Mesenchymal stem cell (in vitro differentiated cells and primary cell): ENCODE measurements at regions not wholly inside any gene's neighbourhood (a gene's known extent, or its start where the extent isn't known, plus 50 kb on each side); places are given as distances from the start of the nearest gene placed in this dataset.

Experiments
- DNase-seq: peaks from one replicate; pipeline ENCODE4 v3.0.0-alpha.2; 2013
- H2AFZ ChIP-seq: one replicate; pipeline ENCODE4 v1.6.1; 2013; ENCODE audit warnings: low read depth, mild to moderate bottlenecking, control low read depth, inconsistent platforms, low read length, moderate library complexity
- H2AK5ac ChIP-seq: 2 replicates; pipeline ENCODE4 v1.6.1; 2013; ENCODE audit warnings: low read length, moderate library complexity, mild to moderate bottlenecking, inconsistent platforms; ENCODE audit not compliant: severe bottlenecking
- H2BK120ac ChIP-seq: one replicate; pipeline ENCODE4 v1.6.1; 2013; ENCODE audit warnings: low read depth, mild to moderate bottlenecking, inconsistent platforms, low read length, moderate library complexity
- H2BK12ac ChIP-seq, 2 experiments: one replicate each; pipeline ENCODE4 v1.6.1; 2013; ENCODE audit warnings: inconsistent platforms in 2 of 2, low read length in 2 of 2, mild to moderate bottlenecking in 2 of 2, moderate library complexity in 2 of 2, control low read depth in 1 of 2
- H2BK15ac ChIP-seq: one replicate; pipeline ENCODE4 v1.6.1; 2013; ENCODE audit warnings: mild to moderate bottlenecking, low read depth, inconsistent platforms; ENCODE audit not compliant: poor library complexity, severe bottlenecking
- H2BK5ac ChIP-seq: 2 replicates; pipeline ENCODE4 v1.6.1; 2013; ENCODE audit warnings: low read depth, mild to moderate bottlenecking, low read length, control low read depth, inconsistent platforms; ENCODE audit not compliant: poor library complexity, severe bottlenecking
- H3K14ac ChIP-seq, 2 experiments: one replicate each; pipeline ENCODE4 v1.6.1; 2013; ENCODE audit warnings: inconsistent platforms in 2 of 2, low read length in 2 of 2, control low read depth in 1 of 2, mild to moderate bottlenecking in 1 of 2, moderate library complexity in 1 of 2
- H3K18ac ChIP-seq, 2 experiments: one replicate each; pipeline ENCODE4 v1.6.1; 2013; ENCODE audit warnings: inconsistent platforms in 2 of 2, low read length in 2 of 2, control low read depth in 1 of 2, low read depth in 1 of 2, mild to moderate bottlenecking in 1 of 2
- H3K23ac ChIP-seq, 2 experiments: one replicate each; pipeline ENCODE4 v1.6.1; 2013; ENCODE audit warnings: inconsistent platforms in 2 of 2, low read length in 2 of 2, mild to moderate bottlenecking in 2 of 2, moderate library complexity in 2 of 2, control low read depth in 1 of 2
- H3K27ac ChIP-seq: 2 replicates; pipeline ENCODE4 v1.5.1; 2013; ENCODE audit warnings: mild to moderate bottlenecking, moderate library complexity, low read length, control low read depth, inconsistent platforms; ENCODE audit not compliant: poor library complexity, severe bottlenecking
- H3K27me3 ChIP-seq, 2 experiments: 2 replicates each; pipeline versions ENCODE4 v1.6.1 to v1.7.0; 2013; ENCODE audit warnings: low read length in 2 of 2, mild to moderate bottlenecking in 2 of 2, moderate library complexity in 2 of 2, control low read depth in 1 of 2, inconsistent platforms in 1 of 2; ENCODE audit not compliant: control insufficient read depth in 1 of 2, insufficient read depth in 1 of 2
- H3K36me3 ChIP-seq, 2 experiments: 2 replicates each; pipeline versions ENCODE4 v1.6.1 to v1.7.0; 2013; ENCODE audit warnings: low read length in 2 of 2, control low read depth in 1 of 2, inconsistent platforms in 1 of 2, low read depth in 1 of 2, mild to moderate bottlenecking in 1 of 2; ENCODE audit not compliant: insufficient read depth in 2 of 2, control insufficient read depth in 1 of 2
- H3K4ac ChIP-seq, 2 experiments: one replicate each; pipeline ENCODE4 v1.6.1; 2013; ENCODE audit warnings: inconsistent platforms in 2 of 2, low read length in 2 of 2, mild to moderate bottlenecking in 2 of 2, moderate library complexity in 2 of 2, control low read depth in 1 of 2, low read depth in 1 of 2
- H3K4me1 ChIP-seq: 2 replicates; pipeline ENCODE4 v1.6.1; 2013; ENCODE audit warnings: low read depth, low read length, control low read depth; ENCODE audit not compliant: control insufficient read depth, insufficient read depth
- H3K4me2 ChIP-seq: 2 replicates; pipeline ENCODE4 v1.6.1; 2013; ENCODE audit warnings: low read length, mild to moderate bottlenecking, inconsistent platforms; ENCODE audit not compliant: poor library complexity, severe bottlenecking
- H3K4me3 ChIP-seq, 2 experiments: 2 replicates each; pipeline versions ENCODE4 v1.5.1 to v1.7.0; 2013; ENCODE audit warnings: low read length in 2 of 2, mild to moderate bottlenecking in 2 of 2, control low read depth in 1 of 2, low read depth in 1 of 2; ENCODE audit not compliant: insufficient read depth in 1 of 2
- H3K79me1 ChIP-seq: replicated peaks from 2 replicates; pipeline ENCODE4 v1.6.1; 2013; ENCODE audit warnings: mild to moderate bottlenecking, control low read depth, low read length, inconsistent platforms; ENCODE audit not compliant: poor library complexity, severe bottlenecking
- H3K9ac ChIP-seq: 2 replicates; pipeline ENCODE4 v1.7.0; 2013; ENCODE audit warnings: mild to moderate bottlenecking, low read length, moderate library complexity
- H3K9me3 ChIP-seq: 2 replicates; pipeline ENCODE4 v1.7.0; 2013; ENCODE audit warnings: mild to moderate bottlenecking, low read length; ENCODE audit not compliant: control insufficient read depth
- H4K8ac ChIP-seq: one replicate; pipeline ENCODE4 v1.6.1; 2013; ENCODE audit warnings: inconsistent platforms, mild to moderate bottlenecking, low read length, moderate library complexity
- H4K91ac ChIP-seq: one replicate; pipeline ENCODE4 v1.6.1; 2013; ENCODE audit warnings: mild to moderate bottlenecking, low read length, inconsistent platforms
- WGBS: methylation state at CpG from one replicate; pipeline ENCODE4 v1.1.7; 2013; ENCODE audit warnings: mixed read lengths; 5-methylcytosine and 5-hydroxymethylcytosine counted together

DNA sequence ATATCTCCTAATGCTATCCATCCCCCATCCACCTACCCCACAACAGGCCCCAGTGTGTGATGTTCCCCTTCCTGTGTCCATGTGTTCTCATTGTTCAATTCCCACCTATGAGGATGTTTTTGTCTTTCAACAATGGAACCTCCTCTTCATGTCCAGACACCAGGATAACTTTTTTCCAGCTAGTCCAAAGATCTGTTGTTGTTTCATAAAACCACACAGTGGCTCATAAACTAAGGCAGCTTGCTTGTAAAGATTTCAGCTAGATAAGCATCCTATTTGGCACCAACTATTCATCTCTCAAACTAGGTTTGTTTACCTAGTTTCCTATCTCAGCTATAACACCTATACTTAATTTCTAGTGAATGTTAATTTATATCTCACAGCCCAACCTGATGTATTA, 937.7 kb downstream of the TRIB2 start:
- DNase-seq = no peak
- no peaks in the 10 kb centered on the region for H3K79me1 ChIP-seq
- H3K4me2 ChIP-seq = no peak overlapping the region
- no peak overlapping the region for H4K91ac ChIP-seq
- no peaks in the 10 kb centered on the region for H3K27me3 ChIP-seq
- no peak overlapping the region for H3K23ac ChIP-seq
- no peak overlapping the region for H2BK15ac ChIP-seq
- H3K14ac ChIP-seq = no peak overlapping the region
- no peaks in the 10 kb centered on the region for H3K9me3 ChIP-seq
- no peak overlapping the region for H4K8ac ChIP-seq
- no peak overlapping the region for H2BK5ac ChIP-seq
- no peak overlapping the region for H2BK120ac ChIP-seq
- H2AK5ac ChIP-seq = no peak overlapping the region
- H3K36me3 ChIP-seq = no peaks in the 10 kb centered on the region
- no peak overlapping the region for H3K9ac ChIP-seq
- no peaks in the 10 kb centered on the region for H3K4me1 ChIP-seq
- no peak overlapping the region for H3K4me3 ChIP-seq
- no peak overlapping the region for H3K18ac ChIP-seq
- no peak overlapping the region for H3K27ac ChIP-seq
- no peak overlapping the region for H3K4ac ChIP-seq
- H2AFZ ChIP-seq = no peak overlapping the region
- no peak overlapping the region for H2BK12ac ChIP-seq

DNA sequence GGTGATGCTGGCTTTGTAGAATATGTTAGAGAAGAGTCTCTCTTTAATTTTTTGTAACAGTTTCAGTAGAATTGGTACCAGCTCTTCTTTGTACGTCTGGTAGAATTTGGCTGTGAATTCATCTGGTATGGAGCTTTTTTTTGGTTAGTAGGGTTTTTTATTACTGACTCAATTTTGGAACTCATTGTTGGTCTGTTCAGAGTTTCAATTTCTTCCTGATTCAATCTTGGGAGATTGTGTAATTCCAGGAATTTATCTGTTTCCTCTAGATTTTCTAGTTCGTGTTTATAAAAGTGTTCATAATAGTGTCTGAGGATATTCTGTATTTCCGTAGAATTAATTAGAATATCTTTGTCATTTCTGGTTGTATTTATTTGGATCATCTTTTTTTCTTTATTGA, 943.5 kb downstream of the TRIB2 start:
- H4K91ac ChIP-seq = no peak overlapping the region
- H3K4me1 ChIP-seq = no peaks in the 10 kb centered on the region

DNA sequence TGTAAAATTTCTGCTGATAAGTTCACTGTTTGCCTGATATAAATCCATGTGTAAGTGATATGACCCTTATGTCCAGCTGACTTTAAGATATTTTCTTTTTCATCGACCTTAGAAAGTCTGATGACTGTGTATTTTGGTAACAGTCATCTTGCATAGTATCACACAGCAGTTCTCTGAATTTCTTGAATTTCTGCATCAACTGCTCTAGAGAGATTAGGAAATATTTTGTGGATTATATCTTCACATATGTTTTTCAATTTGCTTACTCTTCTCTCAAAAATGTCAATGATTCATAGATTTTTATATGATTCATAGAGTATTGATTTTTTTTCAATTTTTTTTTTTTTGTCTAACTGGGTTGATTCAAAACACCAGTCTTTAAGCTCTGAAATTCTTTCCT, 945.3 kb downstream of the TRIB2 start:
- no peak overlapping the region for H2BK5ac ChIP-seq
- H3K4ac ChIP-seq = no peak overlapping the region
- no peaks in the 10 kb centered on the region for H3K79me1 ChIP-seq
- H3K9me3 ChIP-seq = peaks cover 13% of the 10 kb centered on the region
- no peak overlapping the region for H3K27ac ChIP-seq
- peak overlapping the region; percentile 56 for H3K9ac ChIP-seq
- no peak overlapping the region for H3K4me3 ChIP-seq
- H3K4me1 ChIP-seq = no peaks in the 10 kb centered on the region
- H4K8ac ChIP-seq = no peak overlapping the region
- H3K23ac ChIP-seq = no peak overlapping the region
- H3K36me3 ChIP-seq = no peaks in the 10 kb centered on the region
- no peak overlapping the region for H3K14ac ChIP-seq
- no peak overlapping the region for H2AFZ ChIP-seq
- WGBS = no CpG with 5 or more reads among the region's 1 CpG
- no peak overlapping the region for H4K91ac ChIP-seq
- H2BK120ac ChIP-seq = no peak overlapping the region
- no peak overlapping the region for H3K18ac ChIP-seq
- no peaks in the 10 kb centered on the region for H3K27me3 ChIP-seq
- H2AK5ac ChIP-seq = no peak overlapping the region
- H3K4me2 ChIP-seq = no peak overlapping the region
- H2BK12ac ChIP-seq = no peak overlapping the region
- H2BK15ac ChIP-seq = no peak overlapping the region
- DNase-seq = no peak

More for the DNA sequence above, 943.5 kb downstream of the TRIB2 start:
- Histone ChIP-seq H3K4me3 (no peak overlapping the region), H2AK5ac (no peak overlapping the region), H3K4ac (no peak overlapping the region), H3K27ac (no peak overlapping the region), H3K18ac (no peak overlapping the region), H2BK120ac (no peak overlapping the region), H3K9ac (peak overlapping the region; percentile 41), H3K9me3 (peaks cover under 1% of the 10 kb centered on the region), H2BK5ac (no peak overlapping the region), H2BK15ac (no peak overlapping the region), H2AFZ (no peak overlapping the region), H3K27me3 (no peaks in the 10 kb centered on the region), H3K36me3 (no peaks in the 10 kb centered on the region), H2BK12ac (no peak overlapping the region), H3K79me1 (no peaks in the 10 kb centered on the region), H3K4me2 (no peak overlapping the region), H3K14ac (no peak overlapping the region), H4K8ac (no peak overlapping the region), H3K23ac (no peak overlapping the region)
- DNase-seq = no peak
- 80% methylated on average over 2 of the region's 3 CpGs for whole genome bisulfite sequencing

DNA sequence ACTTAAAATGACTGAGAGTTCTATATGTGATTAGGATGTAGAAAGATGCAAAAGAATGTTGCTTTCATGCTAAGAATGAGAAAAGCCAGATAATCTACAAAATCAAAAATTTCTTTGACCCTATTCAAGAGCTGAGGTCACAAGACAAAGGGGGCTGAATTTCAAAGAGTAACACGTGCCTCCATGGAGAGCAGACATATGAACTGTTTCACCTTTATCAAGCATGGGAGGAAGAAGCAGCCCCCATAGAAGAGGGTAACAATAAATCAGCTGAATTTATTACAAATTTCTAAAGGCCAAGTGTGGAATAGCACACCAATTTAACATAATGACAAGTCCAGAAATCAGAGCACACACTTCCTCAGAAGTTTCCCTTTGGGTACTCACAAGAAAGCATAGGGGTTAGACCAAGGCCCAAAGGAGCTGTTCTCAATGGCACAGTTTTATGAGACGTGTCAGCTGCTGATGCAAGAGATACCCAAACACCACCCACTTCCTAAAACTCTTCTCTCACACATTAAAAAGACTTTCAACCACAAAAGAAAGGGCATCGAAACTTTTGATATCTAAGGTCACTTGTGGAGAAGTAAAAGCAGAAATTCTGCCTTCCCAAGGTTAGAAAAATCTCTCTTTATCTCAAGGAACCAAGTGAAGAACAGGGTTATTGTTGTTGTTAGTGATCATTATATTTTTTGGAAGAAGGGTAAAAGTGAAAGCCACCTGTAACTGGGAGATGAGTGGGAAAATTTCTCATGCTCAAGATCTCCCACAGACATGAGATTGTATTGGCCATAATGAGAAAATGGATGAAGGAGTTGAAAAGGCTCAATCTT, 950.1 kb downstream of the TRIB2 start:
- H2BK15ac ChIP-seq = no peak overlapping the region
- H2AFZ ChIP-seq = no peak overlapping the region
- no peak overlapping the region for H2BK5ac ChIP-seq
- H3K9me3 ChIP-seq = peaks cover 27% of the 10 kb centered on the region
- DNase-seq = no peak
- no peaks in the 10 kb centered on the region for H3K36me3 ChIP-seq
- no peak overlapping the region for H3K4ac ChIP-seq
- no peak overlapping the region for H2AK5ac ChIP-seq
- H3K4me3 ChIP-seq = no peak overlapping the region
- no peaks in the 10 kb centered on the region for H3K4me1 ChIP-seq
- H3K4me2 ChIP-seq = no peak overlapping the region
- no peaks in the 10 kb centered on the region for H3K27me3 ChIP-seq
- H3K14ac ChIP-seq = no peak overlapping the region
- WGBS = 61% methylated on average over 2 of the region's 3 CpGs
- H3K79me1 ChIP-seq = no peaks in the 10 kb centered on the region
- no peak overlapping the region for H3K23ac ChIP-seq
- no peak overlapping the region for H4K8ac ChIP-seq
- H2BK120ac ChIP-seq = no peak overlapping the region
- no peak overlapping the region for H3K9ac ChIP-seq
- no peak overlapping the region for H2BK12ac ChIP-seq
- H3K27ac ChIP-seq = no peak overlapping the region
- no peak overlapping the region for H4K91ac ChIP-seq
- H3K18ac ChIP-seq = no peak overlapping the region
